ENCODE measurements at regions not wholly inside any gene's neighbourhood (a gene's known extent, or its start where the extent isn't known, plus 50 kb on each side); places are given as distances from the start of the nearest gene placed in this dataset.

DNA sequence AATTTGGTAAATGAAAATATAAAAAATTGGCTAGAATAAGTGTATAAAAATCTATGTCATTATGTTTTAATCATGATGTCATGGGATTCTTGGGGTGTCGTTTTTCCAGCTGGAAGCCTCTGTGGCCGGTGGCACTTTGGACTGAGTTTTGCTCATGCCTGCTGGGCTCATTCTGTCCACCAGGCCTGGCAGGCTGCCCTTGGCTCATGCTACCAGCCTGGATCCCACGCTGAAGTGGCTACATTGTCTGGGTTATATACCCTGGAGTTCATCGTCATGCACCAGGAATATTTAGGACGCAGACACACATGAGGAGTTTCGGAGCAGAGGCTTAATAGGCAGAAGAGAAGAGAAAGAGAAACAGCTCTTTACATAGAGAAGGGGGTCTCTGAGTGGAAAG lies 1913.7 kb upstream of the WWC1 start:
- WGBS (ENCODE audit: low lambda C conversion rate): 44% methylated on average over 5 of the region's 6 CpGs
- no peak for ATAC-seq

DNA sequence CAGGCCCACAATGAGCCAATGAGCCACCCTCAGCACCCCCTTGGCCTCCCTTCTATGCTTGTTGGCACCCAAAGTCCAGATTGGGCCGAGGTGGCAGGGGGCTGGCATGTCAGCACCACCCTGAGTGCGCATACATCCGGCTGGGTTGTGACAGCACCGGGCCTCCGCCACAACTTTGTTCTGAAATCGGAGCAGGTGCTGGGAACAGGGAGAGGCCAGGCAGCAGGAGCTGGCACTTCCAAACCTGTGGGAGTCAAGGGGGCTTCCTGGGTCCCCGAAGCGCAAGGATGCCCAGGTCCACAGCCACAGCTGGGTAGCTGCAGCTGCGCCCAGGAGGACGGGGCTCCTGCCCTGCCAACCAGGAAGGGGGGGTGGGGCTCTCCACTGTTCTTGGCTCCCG lies 1911.9 kb upstream of the WWC1 start:
- Histone ChIP-seq H3K4me1 (ENCODE audit: insufficient read depth, low read length) (no peaks in the 10 kb centered on the region), H3K27ac (ENCODE audit: extremely low read length, insufficient read depth, low read length) (no peak overlapping the region), H3K4me3 (replicated peaks in 1 of 3; ENCODE audit: insufficient read depth in 1 of 3, low read depth in 2 of 3, low read length in 3 of 3) (no peak overlapping the region), H2AFZ (ENCODE audit: low read length) (no peak overlapping the region), H4K20me1 (ENCODE audit: insufficient read depth, low read length) (no peaks in the 10 kb centered on the region), H3K9ac (ENCODE audit: insufficient read depth, low read depth, low read length) (no peak overlapping the region), H3K79me2 (ENCODE audit: insufficient read depth, low read length) (no peaks in the 10 kb centered on the region), H3K9me3 (ENCODE audit: low read length) (peaks cover 77% of the 10 kb centered on the region), H3K36me3 (replicated peaks in 1 of 2; ENCODE audit: control insufficient read depth in 1 of 2, insufficient read depth in 2 of 2, low read length in 2 of 2) (no peaks in the 10 kb centered on the region), H3K4me2 (ENCODE audit: low read depth, low read length) (no peak overlapping the region), H3K27me3 (ENCODE audit: control insufficient read depth in 1 of 2, insufficient read depth in 2 of 2, low read length in 2 of 2) (no peaks in the 10 kb centered on the region)
- intact Hi-C loops (cut with micrococcal nuclease; ENCODE audit: unreplicated experiment): no loop called here
- in situ Hi-C loops (cut with HindIII; ENCODE audit: extremely low pct_ligation_motif_present, low pct_unique_long_range_greater_than_20kb): no loop called here
- TF ChIP-seq, protein P1, sequence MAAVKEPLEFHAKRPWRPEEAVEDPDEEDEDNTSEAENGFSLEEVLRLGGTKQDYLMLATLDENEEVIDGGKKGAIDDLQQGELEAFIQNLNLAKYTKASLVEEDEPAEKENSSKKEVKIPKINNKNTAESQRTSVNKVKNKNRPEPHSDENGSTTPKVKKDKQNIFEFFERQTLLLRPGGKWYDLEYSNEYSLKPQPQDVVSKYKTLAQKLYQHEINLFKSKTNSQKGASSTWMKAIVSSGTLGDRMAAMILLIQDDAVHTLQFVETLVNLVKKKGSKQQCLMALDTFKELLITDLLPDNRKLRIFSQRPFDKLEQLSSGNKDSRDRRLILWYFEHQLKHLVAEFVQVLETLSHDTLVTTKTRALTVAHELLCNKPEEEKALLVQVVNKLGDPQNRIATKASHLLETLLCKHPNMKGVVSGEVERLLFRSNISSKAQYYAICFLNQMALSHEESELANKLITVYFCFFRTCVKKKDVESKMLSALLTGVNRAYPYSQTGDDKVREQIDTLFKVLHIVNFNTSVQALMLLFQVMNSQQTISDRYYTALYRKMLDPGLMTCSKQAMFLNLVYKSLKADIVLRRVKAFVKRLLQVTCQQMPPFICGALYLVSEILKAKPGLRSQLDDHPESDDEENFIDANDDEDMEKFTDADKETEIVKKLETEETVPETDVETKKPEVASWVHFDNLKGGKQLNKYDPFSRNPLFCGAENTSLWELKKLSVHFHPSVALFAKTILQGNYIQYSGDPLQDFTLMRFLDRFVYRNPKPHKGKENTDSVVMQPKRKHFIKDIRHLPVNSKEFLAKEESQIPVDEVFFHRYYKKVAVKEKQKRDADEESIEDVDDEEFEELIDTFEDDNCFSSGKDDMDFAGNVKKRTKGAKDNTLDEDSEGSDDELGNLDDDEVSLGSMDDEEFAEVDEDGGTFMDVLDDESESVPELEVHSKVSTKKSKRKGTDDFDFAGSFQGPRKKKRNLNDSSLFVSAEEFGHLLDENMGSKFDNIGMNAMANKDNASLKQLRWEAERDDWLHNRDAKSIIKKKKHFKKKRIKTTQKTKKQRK (IDR thresholded peaks at IDR 0.05; ENCODE audit: low read length): no peak
- TF ChIP-seq PITX1 (CRISPR knock-in tag; IDR thresholded peaks at IDR 0.05) (no peak), ELF1 (CRISPR knock-in tag; IDR thresholded peaks at IDR 0.05) (no peak), SOX13 (IDR thresholded peaks at IDR 0.05) (no peak), SOX13 (CRISPR knock-in tag; conservative IDR thresholded peaks at IDR 0.05 in 1 of 2, IDR thresholded peaks at IDR 0.05 in 1 of 2) (no peak)
- no peak for ATAC-seq
- POLR2A ChIA-PET: no interaction called here
- no peak for DNase-seq (ENCODE audit: low spot score)
- no TSS peak for BruUV-seq (replicated peaks)
- no CpG with 5 or more reads among the region's 11 CpGs for WGBS (ENCODE audit: low lambda C conversion rate)
- CTCF ChIA-PET (ENCODE audit: low intra/inter-chr PET ratio, low total read pairs): no interaction called here
- FAIRE-seq: no peak

More for the DNA sequence above, 1913.7 kb upstream of the WWC1 start:
- Histone ChIP-seq H3K27me3 (ENCODE audit: control insufficient read depth in 1 of 2, insufficient read depth in 2 of 2, low read length in 2 of 2) (no peaks in the 10 kb centered on the region), H2AFZ (ENCODE audit: low read length) (no peak overlapping the region), H3K4me3 (replicated peaks in 1 of 3; ENCODE audit: insufficient read depth in 1 of 3, low read depth in 2 of 3, low read length in 3 of 3) (no peak overlapping the region), H3K79me2 (ENCODE audit: insufficient read depth, low read length) (no peaks in the 10 kb centered on the region), H3K27ac (ENCODE audit: extremely low read length, insufficient read depth, low read length) (no peak overlapping the region), H4K20me1 (ENCODE audit: insufficient read depth, low read length) (no peaks in the 10 kb centered on the region), H3K9ac (ENCODE audit: insufficient read depth, low read depth, low read length) (no peak overlapping the region), H3K9me3 (ENCODE audit: low read length) (peaks cover 67% of the 10 kb centered on the region), H3K36me3 (replicated peaks in 1 of 2; ENCODE audit: control insufficient read depth in 1 of 2, insufficient read depth in 2 of 2, low read length in 2 of 2) (no peaks in the 10 kb centered on the region), H3K4me2 (ENCODE audit: low read depth, low read length) (no peak overlapping the region), H3K4me1 (ENCODE audit: insufficient read depth, low read length) (no peaks in the 10 kb centered on the region)
- TF ChIP-seq KLF11 (CRISPR knock-in tag; IDR thresholded peaks at IDR 0.05) (no peak), ZSCAN20 (CRISPR knock-in tag; IDR thresholded peaks at IDR 0.05; ENCODE audit: borderline replicate concordance) (no peak), CHCHD3 (CRISPR knock-in tag; IDR thresholded peaks at IDR 0.05) (no peak), SMYD3 (CRISPR knock-in tag; IDR thresholded peaks at IDR 0.05) (no peak), ATF7 (IDR thresholded peaks at IDR 0.05) (no peak), ATF7 (CRISPR knock-in tag; IDR thresholded peaks at IDR 0.05) (no peak), ZNF839 (CRISPR knock-in tag; IDR thresholded peaks at IDR 0.05; ENCODE audit: borderline replicate concordance) (no peak), SAP130 (CRISPR knock-in tag; IDR thresholded peaks at IDR 0.05; ENCODE audit: low read depth) (no peak)
- TF ChIP-seq, protein P2, sequence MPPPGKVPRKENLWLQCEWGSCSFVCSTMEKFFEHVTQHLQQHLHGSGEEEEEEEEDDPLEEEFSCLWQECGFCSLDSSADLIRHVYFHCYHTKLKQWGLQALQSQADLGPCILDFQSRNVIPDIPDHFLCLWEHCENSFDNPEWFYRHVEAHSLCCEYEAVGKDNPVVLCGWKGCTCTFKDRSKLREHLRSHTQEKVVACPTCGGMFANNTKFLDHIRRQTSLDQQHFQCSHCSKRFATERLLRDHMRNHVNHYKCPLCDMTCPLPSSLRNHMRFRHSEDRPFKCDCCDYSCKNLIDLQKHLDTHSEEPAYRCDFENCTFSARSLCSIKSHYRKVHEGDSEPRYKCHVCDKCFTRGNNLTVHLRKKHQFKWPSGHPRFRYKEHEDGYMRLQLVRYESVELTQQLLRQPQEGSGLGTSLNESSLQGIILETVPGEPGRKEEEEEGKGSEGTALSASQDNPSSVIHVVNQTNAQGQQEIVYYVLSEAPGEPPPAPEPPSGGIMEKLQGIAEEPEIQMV (CRISPR knock-in tag; IDR thresholded peaks at IDR 0.05; ENCODE audit: low read depth): no peak
- BruUV-seq (replicated peaks): no TSS peak
- intact Hi-C loops (cut with micrococcal nuclease; ENCODE audit: unreplicated experiment) (no loop called here), in situ Hi-C loops (cut with HindIII; ENCODE audit: extremely low pct_ligation_motif_present, low pct_unique_long_range_greater_than_20kb) (no loop called here)
- ChIA-PET POLR2A (no interaction called here), CTCF (ENCODE audit: low intra/inter-chr PET ratio, low total read pairs) (no interaction called here)
- DNase-seq (ENCODE audit: low spot score) (no peak), FAIRE-seq (no peak)
